ENCODE measurements at regions not wholly inside any gene's neighbourhood (a gene's known extent, or its start where the extent isn't known, plus 50 kb on each side); places are given as distances from the start of the nearest gene placed in this dataset.

- TF ChIP-seq ZBED4 (CRISPR knock-in tag; IDR thresholded peaks at IDR 0.05; ENCODE audit: borderline replicate concordance) (no peak), ZNF503 (CRISPR knock-in tag; IDR thresholded peaks at IDR 0.05) (peak; percentile 74; the same call in 1 of the 2 replicates), ZMAT5 (CRISPR knock-in tag; IDR thresholded peaks at IDR 0.05; ENCODE audit: borderline replicate concordance, low read depth) (no peak), ZNF546 (CRISPR knock-in tag; conservative IDR thresholded peaks at IDR 0.05) (no peak), ZNF414 (CRISPR knock-in tag; IDR thresholded peaks at IDR 0.05) (no peak), SP1 (IDR thresholded peaks at IDR 0.05) (no peak), SP1 (CRISPR knock-in tag; IDR thresholded peaks at IDR 0.05) (no peak), ZNF639 (CRISPR knock-in tag; conservative IDR thresholded peaks at IDR 0.05) (no peak), ZSCAN12 (CRISPR knock-in tag; IDR thresholded peaks at IDR 0.05) (no peak; the same call in 1 of the 2 replicates), ATF5 (CRISPR knock-in tag; IDR thresholded peaks at IDR 0.05; ENCODE audit: low read depth) (no peak), MLLT10 (CRISPR knock-in tag; IDR thresholded peaks at IDR 0.05) (no peak), PATZ1 (CRISPR knock-in tag; IDR thresholded peaks at IDR 0.05) (peak; percentile 44), REL (CRISPR knock-in tag; conservative IDR thresholded peaks at IDR 0.05) (no peak), ZNF510 (CRISPR knock-in tag; IDR thresholded peaks at IDR 0.05; ENCODE audit: low read depth) (no peak)
Measured at GRCh38 chr6:40714576-40715564, 127.7 kb upstream of the LRFN2 start (continued).
